ENCODE measurements at regions not wholly inside any gene's neighbourhood (a gene's known extent, or its start where the extent isn't known, plus 50 kb on each side); places are given as distances from the start of the nearest gene placed in this dataset.

DNA sequence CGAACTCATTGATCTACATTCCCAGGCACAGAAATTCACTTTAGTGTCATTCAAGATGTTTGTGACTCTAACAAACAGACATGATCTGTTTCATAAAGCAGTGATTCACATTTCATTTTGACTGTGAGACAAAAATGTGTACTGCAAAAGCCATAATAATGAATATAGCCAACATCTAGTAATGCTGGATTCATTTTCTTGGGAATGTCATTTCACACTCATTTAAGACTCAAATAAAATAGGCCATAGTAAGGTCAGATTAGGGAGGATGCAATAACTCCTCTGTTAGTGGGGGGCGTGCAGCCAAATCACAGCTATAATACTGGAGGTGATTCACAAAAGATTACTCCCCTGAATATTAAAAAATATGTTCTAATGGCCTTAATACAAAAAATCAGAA is 566.6 kb upstream of the ZWINT start:
- DNase-seq, result no peak

GRCh38 chr10:56920601-56921261 is 559.7 kb upstream of the ZWINT start:
- DNase-seq, result no peak

DNA sequence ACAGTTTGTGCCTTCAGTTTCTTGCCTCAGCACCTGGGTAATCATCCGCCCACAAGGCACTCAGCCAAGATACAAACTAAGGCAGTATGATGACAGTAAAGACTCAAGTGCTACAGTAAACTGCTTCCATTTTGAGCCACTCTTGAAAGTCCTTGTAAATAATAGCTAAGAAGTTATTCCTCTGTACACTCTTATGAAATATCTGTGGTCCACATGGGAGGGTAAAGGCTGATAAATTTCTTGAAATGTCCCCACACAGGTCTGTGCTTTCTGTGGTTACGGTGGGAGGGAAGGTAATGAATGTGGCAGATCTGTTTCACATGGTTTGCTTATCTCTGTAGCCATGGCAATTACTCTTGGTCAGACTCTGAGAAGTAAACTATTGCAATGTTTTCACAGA is 551.0 kb upstream of the ZWINT start:
- DNase-seq, result no peak

DNA sequence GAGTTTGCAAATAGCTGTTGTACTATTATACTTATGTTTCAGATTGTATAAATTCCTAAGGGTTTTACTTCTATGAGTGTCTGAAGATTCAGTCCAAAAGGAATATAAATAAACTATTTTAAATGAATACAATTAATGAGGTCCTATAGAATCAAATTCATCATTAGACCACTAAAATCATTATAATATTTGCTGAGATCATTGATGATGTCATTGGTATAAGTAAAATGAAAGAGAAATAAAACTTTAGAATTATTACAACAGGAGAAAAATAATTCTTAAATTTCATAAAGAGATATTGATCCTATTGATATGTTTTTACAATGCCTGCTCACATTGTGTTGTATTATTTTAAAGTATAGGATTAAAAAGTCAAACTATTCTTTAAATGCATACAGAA is 544.0 kb upstream of the ZWINT start:
- no peak for DNase-seq

DNA sequence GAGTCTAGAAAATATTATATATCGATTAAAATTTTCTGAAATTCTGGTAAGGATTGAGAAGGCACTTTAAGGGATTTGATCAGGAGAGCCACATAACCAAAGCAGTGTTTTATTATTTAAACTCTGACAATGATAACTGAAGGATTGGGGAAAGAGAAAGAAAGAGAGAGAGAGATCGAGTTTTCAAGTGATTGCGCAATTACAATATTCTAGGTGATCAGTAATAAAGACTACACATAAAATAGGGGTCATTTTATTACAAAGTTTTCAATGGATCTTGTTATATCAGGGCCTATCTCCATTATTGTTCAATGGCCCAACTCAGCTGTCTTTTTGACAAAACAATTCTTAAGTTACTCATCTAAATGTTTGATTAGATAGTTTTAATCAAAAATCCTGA is 541.5 kb upstream of the ZWINT start:
- no peak for DNase-seq

- no peak for DNase-seq
Observed at GRCh38 chr10:56895306-56895705, 534.2 kb upstream of the ZWINT start.

DNA sequence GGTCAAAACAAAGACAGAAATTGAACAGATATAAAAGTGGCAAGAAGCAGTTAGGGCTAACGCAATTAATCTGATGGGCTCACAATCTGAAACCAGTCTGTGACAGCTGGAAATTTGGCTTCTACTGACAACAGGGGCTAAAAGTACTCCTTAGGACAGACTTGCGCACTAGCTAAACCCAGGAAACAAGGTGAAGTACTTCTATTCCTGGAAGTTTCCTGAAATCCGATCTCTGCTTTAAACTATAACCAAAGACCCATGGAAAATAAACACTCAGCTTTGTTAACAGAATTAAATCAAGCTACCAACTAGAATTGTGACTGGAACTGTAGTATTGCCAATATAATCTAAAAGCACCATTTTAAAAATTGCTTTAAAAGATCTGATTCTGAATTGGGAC is 520.2 kb upstream of the ZWINT start:
- DNase-seq, result no peak

DNA sequence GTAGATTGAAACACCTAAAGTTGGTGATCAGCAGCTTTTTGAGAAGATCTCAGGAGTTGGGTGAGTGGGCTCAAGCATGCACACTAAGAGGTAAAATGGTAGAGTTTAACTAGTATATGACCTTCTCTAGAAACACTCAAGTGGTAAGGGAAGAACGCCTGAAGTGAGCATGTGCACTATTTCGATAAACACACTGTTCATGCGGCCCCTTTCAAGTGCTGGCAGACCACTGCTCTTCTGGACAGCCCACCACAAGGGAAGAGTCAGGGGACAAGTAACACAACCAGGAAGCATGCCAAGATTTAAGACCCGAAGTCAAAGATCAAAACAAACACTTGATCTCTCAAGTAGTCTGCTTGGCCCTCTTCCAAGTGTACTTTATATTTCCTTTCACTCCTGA is 519.5 kb upstream of the ZWINT start:
- no peak for DNase-seq

DNA sequence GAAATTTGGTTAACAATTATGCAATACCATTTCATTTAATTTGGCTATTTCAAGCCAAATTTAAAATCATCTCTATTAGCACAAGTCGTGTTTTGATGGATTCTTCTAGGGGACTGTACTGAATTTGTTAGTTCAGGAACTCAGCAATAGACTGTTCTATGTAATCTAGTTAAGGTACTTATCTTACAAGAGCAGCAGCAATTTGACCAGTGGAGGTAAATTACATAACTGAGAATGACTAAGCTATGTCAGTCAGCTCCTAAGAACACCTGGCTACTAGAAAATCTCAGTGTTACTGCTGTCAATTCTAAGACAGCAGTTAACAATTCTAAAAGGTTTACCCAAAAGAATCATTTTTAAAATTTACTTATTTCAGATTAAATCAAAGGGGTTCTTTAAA is 513.9 kb upstream of the ZWINT start:
- no peak for DNase-seq

DNA sequence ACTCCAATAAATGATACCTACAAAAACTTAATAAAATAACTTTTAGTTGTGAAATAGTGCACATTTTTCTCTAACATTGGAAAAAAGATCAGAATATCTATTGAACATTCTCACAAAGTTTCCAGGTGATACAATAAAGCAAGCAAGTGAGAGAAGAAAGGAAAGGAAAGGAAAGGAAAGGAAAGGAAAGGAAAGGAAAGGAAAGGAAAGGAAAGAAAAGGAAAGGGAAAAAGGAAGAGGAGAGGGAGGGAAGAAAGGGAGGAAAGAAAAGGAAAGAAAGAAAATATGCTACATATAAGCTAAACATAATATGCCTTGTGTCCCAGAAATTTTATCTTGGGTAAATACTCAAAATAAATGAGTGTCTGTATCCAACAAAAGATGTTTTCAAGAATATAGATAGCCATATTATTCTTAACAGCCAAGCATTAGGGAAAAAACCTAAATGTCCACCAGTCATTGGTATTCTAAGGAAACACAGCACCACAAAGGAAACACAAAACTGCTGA is 510.2 kb upstream of the ZWINT start:
- DNase-seq, result no peak

GRCh38 chr10:56867236-56867635 is 506.2 kb upstream of the ZWINT start:
- DNase-seq, result no peak

DNA sequence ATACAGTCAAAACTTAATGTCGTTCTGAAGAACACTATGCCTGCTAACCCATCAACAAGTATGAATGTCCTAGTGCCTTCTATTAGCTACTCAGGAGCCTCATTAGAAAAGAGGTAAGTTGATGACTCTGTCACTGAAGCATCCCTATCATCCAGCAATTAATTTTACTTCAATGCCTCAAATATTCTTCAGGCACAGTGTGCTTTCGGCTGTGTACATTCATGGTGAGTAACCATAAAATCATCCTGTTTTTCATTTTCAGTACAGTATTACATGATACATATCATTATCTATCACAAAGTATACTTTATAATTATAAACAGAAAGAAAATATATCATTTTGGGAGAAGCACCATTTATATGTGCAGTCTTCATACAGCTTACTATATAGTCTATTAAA is 495.5 kb upstream of the ZWINT start:
- no peak for DNase-seq

DNA sequence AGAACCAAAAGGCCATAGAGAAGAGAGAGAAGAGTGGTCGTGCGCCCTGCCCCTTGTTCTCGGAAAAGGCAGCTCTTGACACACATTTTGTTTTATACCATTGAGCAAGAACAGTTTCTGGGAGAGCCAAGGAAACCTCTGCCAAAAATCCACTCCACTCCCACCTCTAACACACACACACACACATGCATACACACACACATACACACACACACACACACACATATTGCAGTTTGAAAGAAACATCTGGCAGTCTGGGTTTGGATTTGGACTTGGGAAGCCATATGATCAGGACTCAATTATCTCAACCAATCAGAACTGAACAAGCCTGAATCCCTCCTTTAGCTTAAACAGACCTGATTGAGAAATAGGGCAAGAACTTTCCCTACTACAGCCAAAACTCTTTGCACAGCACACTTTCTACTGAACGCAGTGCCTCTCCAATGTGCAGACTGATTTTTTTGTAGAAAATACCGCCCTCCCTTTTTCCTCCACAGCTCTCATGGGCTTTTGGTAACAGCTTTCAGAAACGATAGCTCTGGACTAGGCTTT is 484.0 kb upstream of the ZWINT start:
- DNase-seq, result no peak

DNA sequence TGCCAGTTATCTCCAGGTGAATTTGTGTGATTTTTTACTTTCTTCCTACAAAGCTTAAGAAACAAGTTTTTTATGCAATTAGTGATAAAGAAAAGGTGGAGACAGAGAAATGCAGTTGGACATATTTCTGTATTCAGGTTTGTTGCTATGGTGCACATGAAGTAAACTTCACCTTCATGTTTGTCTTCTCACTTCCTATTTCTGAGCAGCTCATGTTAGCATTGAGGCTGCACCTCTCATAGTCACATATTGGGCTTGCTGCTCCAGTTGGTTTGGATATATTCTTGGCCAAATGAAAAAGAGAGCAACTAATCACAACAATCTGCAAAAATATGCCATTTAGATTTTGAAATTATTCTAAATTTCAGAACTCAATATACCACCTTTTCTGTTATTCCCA is 475.6 kb upstream of the ZWINT start:
- no peak for DNase-seq

- DNase-seq, result no peak
Observed at GRCh38 chr10:56831681-56832080, 470.6 kb upstream of the ZWINT start.

GRCh38 chr10:56823849-56824248 is 462.8 kb upstream of the ZWINT start:
- no peak for DNase-seq

DNA sequence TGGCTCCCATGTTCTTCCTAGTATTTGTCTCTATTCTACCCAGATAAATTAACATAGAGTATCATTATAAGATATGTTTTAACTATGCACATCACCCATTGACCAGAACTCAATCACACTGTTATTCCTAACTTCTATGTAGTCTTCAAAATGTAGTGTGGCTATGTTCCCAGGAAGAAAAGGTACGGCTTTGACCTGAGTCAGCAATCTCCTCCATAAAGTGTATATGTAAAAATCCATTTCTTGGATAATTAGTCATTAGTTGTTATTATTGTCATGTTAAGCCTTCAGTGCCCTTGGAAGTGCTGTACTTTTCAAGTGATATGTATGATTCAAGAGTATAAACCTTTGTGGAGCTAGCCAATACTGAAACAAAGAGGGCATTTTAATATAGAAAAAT is 444.0 kb upstream of the ZWINT start:
- DNase-seq, result no peak

- no peak for DNase-seq
Observed at GRCh38 chr10:56785292-56785691, 424.2 kb upstream of the ZWINT start.

DNA sequence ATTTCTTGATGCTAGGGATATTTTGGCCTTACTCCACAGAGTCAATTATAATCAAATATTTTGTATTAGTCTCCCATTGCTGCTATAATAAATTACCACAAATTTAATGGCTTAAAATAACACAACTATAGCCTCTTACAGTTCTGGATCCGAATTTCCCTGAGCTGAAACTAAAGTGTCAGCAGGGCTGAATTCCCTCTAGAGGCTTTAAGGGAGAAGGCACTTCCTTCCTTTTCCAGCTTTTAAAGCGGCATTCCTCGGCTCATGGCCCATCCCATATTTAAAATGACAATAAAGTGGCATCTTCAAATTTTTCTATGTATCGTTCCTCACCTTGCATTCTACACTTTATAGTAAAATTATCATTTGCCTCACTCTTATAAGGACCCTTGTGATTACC is 421.4 kb upstream of the ZWINT start:
- no peak for DNase-seq

GRCh38 chr10:56771343-56771742 is 410.3 kb upstream of the ZWINT start:
- no peak for DNase-seq

GRCh38 chr10:56763090-56763489 is 402.0 kb upstream of the ZWINT start:
- no peak for DNase-seq

DNA sequence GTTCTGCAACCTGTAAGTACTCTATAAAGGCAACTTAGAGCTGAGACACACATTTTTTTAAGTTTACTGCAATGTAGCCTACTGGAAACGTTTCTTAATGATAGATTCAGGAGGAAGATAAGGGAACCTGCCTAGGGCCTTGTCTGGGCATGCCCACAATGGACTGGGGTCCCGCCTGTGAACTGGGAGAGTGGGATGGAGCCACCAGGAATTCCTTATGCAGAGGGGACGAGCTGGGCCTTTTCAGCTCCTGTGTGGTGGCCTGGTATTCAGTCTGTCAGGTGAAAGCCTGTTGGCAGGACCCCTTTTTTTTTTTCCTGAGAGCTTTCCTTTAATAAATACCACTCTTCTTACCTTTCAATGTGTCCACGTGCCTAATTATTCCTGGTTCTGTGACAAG is 384.4 kb upstream of the ZWINT start:
- DNase-seq, result no peak

- no peak for DNase-seq
Observed at GRCh38 chr10:56728349-56728748, 367.3 kb upstream of the ZWINT start.

DNA sequence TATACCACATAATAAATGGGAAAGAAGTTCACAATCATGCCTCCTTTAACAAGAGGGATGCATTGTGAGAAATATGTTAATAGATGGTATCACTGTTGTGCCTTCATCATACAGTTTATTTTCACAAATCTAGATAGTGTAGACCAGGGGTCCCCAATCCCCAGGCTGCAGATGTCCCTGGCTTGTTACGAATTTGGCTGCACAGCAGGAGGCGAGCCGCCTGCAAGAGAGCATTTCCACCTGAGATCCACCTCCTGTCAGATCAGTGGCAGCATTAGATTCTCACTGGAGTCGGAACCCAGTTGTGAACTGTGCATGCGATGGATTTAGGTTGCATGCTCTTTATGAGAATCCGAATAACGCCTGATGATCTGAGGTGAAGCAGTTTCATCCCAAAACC is 361.9 kb upstream of the ZWINT start:
- DNase-seq, result no peak

DNA sequence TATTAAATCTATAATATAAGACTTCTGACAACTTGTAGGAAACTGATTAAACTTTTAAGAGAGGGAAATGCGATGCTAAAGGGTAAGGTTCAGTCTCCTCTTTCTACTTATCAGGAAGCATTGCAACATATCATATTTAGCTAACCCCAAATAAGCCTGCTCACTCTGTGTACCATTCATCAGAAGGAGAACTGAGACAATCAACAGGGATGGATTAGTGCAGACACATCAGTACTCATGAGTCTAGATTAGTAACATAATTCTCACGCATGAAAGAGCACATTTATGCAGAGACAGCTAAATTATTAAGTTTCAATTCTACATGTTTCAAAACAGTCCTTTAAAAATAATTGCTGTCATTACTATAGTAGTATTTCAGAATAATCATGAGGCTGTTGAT is 354.2 kb upstream of the ZWINT start:
- DNase-seq, result no peak
